ENCODE measurements at regions not wholly inside any gene's neighbourhood (a gene's known extent, or its start where the extent isn't known, plus 50 kb on each side); places are given as distances from the start of the nearest gene placed in this dataset.

DNA sequence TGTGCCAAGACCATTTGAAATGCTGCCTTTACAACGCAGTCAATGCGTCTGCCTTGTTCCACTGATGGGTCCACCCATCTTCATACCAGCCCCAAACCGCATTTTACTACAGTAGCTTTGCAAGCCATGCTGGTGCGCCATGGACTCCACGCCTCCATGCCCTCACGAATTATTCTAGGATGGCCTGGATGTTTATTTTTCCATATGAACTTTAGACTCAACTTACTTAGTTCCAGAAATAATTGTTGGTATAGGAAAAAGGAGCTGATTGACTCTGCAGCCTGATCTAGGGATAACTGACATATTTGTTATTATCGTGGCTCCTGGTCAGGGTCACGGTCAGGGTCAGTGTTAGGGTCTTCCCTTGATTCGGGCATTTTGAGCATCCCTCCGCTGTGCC lies 70.0 kb upstream of the ZNF469 start:
- TF ChIP-seq, protein P1, sequence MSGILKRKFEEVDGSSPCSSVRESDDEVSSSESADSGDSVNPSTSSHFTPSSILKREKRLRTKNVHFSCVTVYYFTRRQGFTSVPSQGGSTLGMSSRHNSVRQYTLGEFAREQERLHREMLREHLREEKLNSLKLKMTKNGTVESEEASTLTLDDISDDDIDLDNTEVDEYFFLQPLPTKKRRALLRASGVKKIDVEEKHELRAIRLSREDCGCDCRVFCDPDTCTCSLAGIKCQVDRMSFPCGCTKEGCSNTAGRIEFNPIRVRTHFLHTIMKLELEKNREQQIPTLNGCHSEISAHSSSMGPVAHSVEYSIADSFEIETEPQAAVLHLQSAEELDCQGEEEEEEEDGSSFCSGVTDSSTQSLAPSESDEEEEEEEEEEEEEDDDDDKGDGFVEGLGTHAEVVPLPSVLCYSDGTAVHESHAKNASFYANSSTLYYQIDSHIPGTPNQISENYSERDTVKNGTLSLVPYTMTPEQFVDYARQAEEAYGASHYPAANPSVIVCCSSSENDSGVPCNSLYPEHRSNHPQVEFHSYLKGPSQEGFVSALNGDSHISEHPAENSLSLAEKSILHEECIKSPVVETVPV (CRISPR knock-in tag; IDR thresholded peaks at IDR 0.05): no peak
- no peak for TF ChIP-seq ZFP3 (CRISPR knock-in tag; IDR thresholded peaks at IDR 0.05)
- no peak for TF ChIP-seq BACH2 (CRISPR knock-in tag; IDR thresholded peaks at IDR 0.05; ENCODE audit: borderline replicate concordance)
- no peak for TF ChIP-seq ZNF565 (CRISPR knock-in tag; conservative IDR thresholded peaks at IDR 0.05; ENCODE audit: low read depth)
